DMS53 treated with DMSO at 0.1 percent for 48 hours (cell line): ENCODE measurements at regions not wholly inside any gene's neighbourhood (a gene's known extent, or its start where the extent isn't known, plus 50 kb on each side); places are given as distances from the start of the nearest gene placed in this dataset.

Experiments used
- DNase-seq: peaks from one replicate; lab custom pipeline; 2025; ENCODE audit not compliant: unreplicated experiment; lab: John Stamatoyannopoulos, UW

GRCh38 chr3:177824190-177824786 lies 627.0 kb upstream of the TBL1XR1 start:
- no peak for DNase-seq

- DNase-seq, result no peak
These were observed 627.6 kb upstream of the TBL1XR1 start for GRCh38 chr3:177824841-177825240.

GRCh38 chr3:177826253-177826652 lies 629.0 kb upstream of the TBL1XR1 start:
- no peak for DNase-seq

GRCh38 chr3:177827511-177828207 lies 630.4 kb upstream of the TBL1XR1 start:
- DNase-seq, result no peak

GRCh38 chr3:177828208-177828565 lies 630.9 kb upstream of the TBL1XR1 start:
- no peak for DNase-seq

- no peak for DNase-seq
These were observed 633.1 kb upstream of the TBL1XR1 start for GRCh38 chr3:177830411-177830849.

GRCh38 chr3:177831361-177831760 lies 634.1 kb upstream of the TBL1XR1 start:
- no peak for DNase-seq

GRCh38 chr3:177832880-177833279 lies 635.6 kb upstream of the TBL1XR1 start:
- no peak for DNase-seq

- DNase-seq, result no peak
These were observed 636.0 kb upstream of the TBL1XR1 start for GRCh38 chr3:177833332-177833731.

- DNase-seq, result no peak
These were observed 637.7 kb upstream of the TBL1XR1 start for GRCh38 chr3:177835008-177835407.

GRCh38 chr3:177835917-177836316 lies 638.6 kb upstream of the TBL1XR1 start:
- no peak for DNase-seq

GRCh38 chr3:177836671-177837070 lies 639.4 kb upstream of the TBL1XR1 start:
- no peak for DNase-seq

- no peak for DNase-seq
These were observed 640.8 kb upstream of the TBL1XR1 start for GRCh38 chr3:177837951-177838655.

GRCh38 chr3:177838766-177839350 lies 641.6 kb upstream of the TBL1XR1 start:
- DNase-seq, result no peak

GRCh38 chr3:177842302-177842701 lies 645.0 kb upstream of the TBL1XR1 start:
- DNase-seq, result no peak

GRCh38 chr3:177842743-177843734 lies 645.8 kb upstream of the TBL1XR1 start:
- DNase-seq, result no peak

- DNase-seq, result no peak
These were observed 654.9 kb upstream of the TBL1XR1 start for GRCh38 chr3:177852001-177852807.

GRCh38 chr3:177855021-177855420 lies 657.7 kb upstream of the TBL1XR1 start:
- no peak for DNase-seq

GRCh38 chr3:177860184-177860583 lies 662.9 kb upstream of the TBL1XR1 start:
- DNase-seq, result no peak

- DNase-seq, result no peak
These were observed 665.7 kb upstream of the TBL1XR1 start for GRCh38 chr3:177862962-177863491.
